GM12878 (cell line): ENCODE measurements at regions not wholly inside any gene's neighbourhood (a gene's known extent, or its start where the extent isn't known, plus 50 kb on each side); places are given as distances from the start of the nearest gene placed in this dataset.
"Not testable (repeated sequence)": the region's sequence is repeated elsewhere in the genome, so short reads cannot be mapped to it uniquely, and the experiment has no call there.

Experiments used
- ATAC-seq: fragments of 200-7000 bp; cut with Tn5 transposase; 3 replicates; pipeline ENCODE4 v1.9.1; 2020; ENCODE audit warnings: mild to moderate bottlenecking, moderate library complexity
- BruUV-seq: library from RNA; stranded (reverse); fragments of 400-500 nt; replicated peaks from 2 replicates; lab custom pipeline; 2021; lab: Mats Ljungman, UMichigan
- CTCF ChIA-PET: fragments of 300-600 bp; sonication (Branson Sonifier 250); formaldehyde crosslinking; extraction: SDS; loops from one replicate; lab custom pipeline; 2021; ENCODE audit warnings: inconsistent platforms; lab: Yijun Ruan, JAX
- POLR2A ChIA-PET: fragments of 350-600 bp; formaldehyde crosslinking; extraction: SDS; loops from one replicate; lab custom pipeline; 2021; ENCODE audit warnings: inconsistent platforms; lab: Charles Lee
- RAD21 ChIA-PET: fragments of 300-600 bp; sonication (Branson Sonifier 250); formaldehyde crosslinking; loops from one replicate; lab custom pipeline; 2023; ENCODE audit warnings: antibody characterized with exemption; ENCODE audit not compliant: unreplicated experiment; lab: Charles Lee
- SMC1A ChIA-PET: fragments of 300-600 bp; sonication (Branson Sonifier 250); formaldehyde crosslinking; loops from one replicate; lab custom pipeline; 2023; ENCODE audit not compliant: unreplicated experiment, uncharacterized antibody; lab: Charles Lee
- DNase-seq: peaks from one replicate; pipeline ENCODE4 v3.0.0-alpha.2; 2011; ENCODE audit warnings: low read depth, low spot score
- FAIRE-seq: peaks from 3 replicates; lab custom pipeline; 2011; peaks lifted over from hg19 to GRCh38; lab: Jason Lieb, UNC
- H2AFZ ChIP-seq: 2 replicates; pipeline ENCODE4 v1.6.0; 2011; ENCODE audit warnings: low read depth, low read length, control low read depth; ENCODE audit not compliant: control insufficient read depth
- H3K27ac ChIP-seq: 2 replicates; pipeline ENCODE4 v1.5.1; 2011; ENCODE audit warnings: control low read depth; ENCODE audit not compliant: control insufficient read depth, insufficient read depth
- H3K27me3 ChIP-seq, 2 experiments: replicated peaks in 1 of 2; 2 replicates each; pipeline versions ENCODE4 v1.6.0 to v1.6.1; 2011; ENCODE audit warnings: low read length in 1 of 2; ENCODE audit not compliant: control insufficient read depth in 2 of 2, insufficient read depth in 2 of 2
- H3K36me3 ChIP-seq, 2 experiments: 2 replicates each; pipeline ENCODE4 v1.5.1; 2011; ENCODE audit warnings: low read length in 1 of 2; ENCODE audit not compliant: control insufficient read depth in 2 of 2, insufficient read depth in 2 of 2
- H3K4me1 ChIP-seq: 2 replicates; pipeline ENCODE4 v1.6.1; 2011; ENCODE audit warnings: mild to moderate bottlenecking, low read length, moderate library complexity, mixed read lengths; ENCODE audit not compliant: control insufficient read depth, insufficient read depth
- H3K4me2 ChIP-seq: 2 replicates; pipeline ENCODE4 v1.6.0; 2011; ENCODE audit warnings: control low read depth; ENCODE audit not compliant: control insufficient read depth, insufficient read depth
- H3K4me3 ChIP-seq: fragments of 200-600 bp; sonication (generic); 2 replicates; pipeline ENCODE4 v1.5.1; 2016
- H3K79me2 ChIP-seq: 2 replicates; pipeline ENCODE4 v1.6.0; 2011; ENCODE audit warnings: low read length; ENCODE audit not compliant: control insufficient read depth, insufficient read depth
- H3K9ac ChIP-seq: 2 replicates; pipeline ENCODE4 v1.8.0; 2011; ENCODE audit warnings: low read length, control low read depth, mixed read lengths; ENCODE audit not compliant: control insufficient read depth, insufficient read depth
- H3K9me3 ChIP-seq: replicated peaks from 3 replicates; pipeline ENCODE4 v1.5.1; 2011; ENCODE audit warnings: mild to moderate bottlenecking, low read length; ENCODE audit not compliant: control insufficient read depth, insufficient read depth
- H4K20me1 ChIP-seq: 2 replicates; pipeline ENCODE4 v1.6.0; 2011; ENCODE audit not compliant: control insufficient read depth, insufficient read depth
- ATF7 ChIP-seq: fragments of 450-650 bp; IDR thresholded peaks from 2 replicates; pipeline ENCODE4 v1.6.1; 2016; ENCODE audit warnings: low read depth, mild to moderate bottlenecking
- CBX3 ChIP-seq: fragments of 200-600 bp; sonication (generic); IDR thresholded peaks from 2 replicates; pipeline ENCODE4 v1.6.1; 2016; ENCODE audit warnings: low read depth, borderline replicate concordance
- CHD1 ChIP-seq: IDR thresholded peaks from 2 replicates; pipeline ENCODE4 v1.6.1; 2012; ENCODE audit warnings: low read depth, low read length, improper control_type of control experiment
- CHD2 ChIP-seq: IDR thresholded peaks from 2 replicates; pipeline ENCODE4 v1.6.1; 2011; ENCODE audit warnings: low read depth, low read length, improper control_type of control experiment, borderline replicate concordance
- CHD4 ChIP-seq: fragments of 200-600 bp; sonication (generic); IDR thresholded peaks from 2 replicates; pipeline ENCODE4 v1.6.1; 2016; ENCODE audit warnings: mild to moderate bottlenecking
- GABPA ChIP-seq: IDR thresholded peaks from 2 replicates; pipeline ENCODE4 v1.6.1; 2014; ENCODE audit warnings: antibody characterized with exemption, low read depth, mild to moderate bottlenecking, inconsistent platforms
- MTA3 ChIP-seq: IDR thresholded peaks from 2 replicates; pipeline ENCODE4 v1.6.1; 2012; ENCODE audit warnings: low read length, inconsistent platforms, borderline replicate concordance
- MXI1 ChIP-seq: fragments of 150-350 bp; IDR thresholded peaks from 2 replicates; pipeline ENCODE4 v1.6.1; 2011; ENCODE audit warnings: low read depth, mild to moderate bottlenecking, inconsistent platforms, low read length, improper control_type of control experiment
- POLR2AphosphoS5 ChIP-seq: IDR thresholded peaks from 2 replicates; pipeline ENCODE4 v1.6.1; 2011; ENCODE audit warnings: mild to moderate bottlenecking, low read length, inconsistent platforms
- POU2F2 ChIP-seq: IDR thresholded peaks from 3 replicates; pipeline ENCODE4 v1.6.1; 2011; ENCODE audit warnings: low read depth, mild to moderate bottlenecking, low read length, borderline replicate concordance
- TBL1XR1 ChIP-seq: IDR thresholded peaks from 2 replicates; pipeline ENCODE4 v1.6.1; 2012; ENCODE audit warnings: low read depth, low read length, improper control_type of control experiment
- ZBED1 ChIP-seq: IDR thresholded peaks from 2 replicates; pipeline ENCODE4 v1.6.1; 2016; ENCODE audit warnings: borderline replicate concordance
- WGBS: methylation state at CpG from one replicate; pipeline ENCODE4 v1.1.6; 2016; ENCODE audit warnings: low lambda C conversion rate; ENCODE audit not compliant: insufficient replicate concordance, insufficient coverage; ENCODE audit errors: missing lambda C conversion rate; 5-methylcytosine and 5-hydroxymethylcytosine counted together
- in situ Hi-C: fragments of 300-500 bp; cut with MboI; formaldehyde crosslinking; loops from 9 replicates; pipeline ENCODE4 v1.14.3; 2018; ENCODE audit warnings: mixed read lengths
- intact Hi-C: fragments of 100-400 bp; cut with micrococcal nuclease; formaldehyde crosslinking; loops from one replicate; pipeline ENCODE4 v1.14.2; 2022; ENCODE audit not compliant: unreplicated experiment
- TF ChIP-seq, protein P1 (sequence below): IDR thresholded peaks from 2 replicates; pipeline ENCODE4 v1.6.1; 2011; ENCODE audit warnings: borderline replicate concordance, low read depth, mild to moderate bottlenecking, moderate library complexity, low read length; ENCODE audit not compliant: insufficient read depth, poor library complexity, severe bottlenecking

DNA sequence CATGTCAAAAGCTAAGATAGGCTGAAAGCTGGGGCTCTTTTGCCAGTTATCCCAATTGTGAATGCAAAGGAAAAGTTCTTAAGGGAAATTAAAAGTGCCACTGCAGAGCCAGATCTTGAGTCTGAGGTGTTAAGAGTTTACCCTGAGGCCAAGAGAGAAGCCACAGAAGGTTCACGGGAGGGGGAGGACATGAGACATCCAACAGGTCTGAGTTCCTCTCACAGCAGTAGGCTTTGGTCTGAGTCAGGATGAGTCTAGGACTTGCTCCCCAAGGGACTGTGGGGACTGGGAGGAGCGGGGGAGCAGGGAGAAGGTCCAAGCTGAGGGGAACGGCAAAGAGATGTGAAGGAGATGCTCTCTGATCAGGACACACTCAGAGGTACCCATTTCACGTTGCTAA lies 411.2 kb upstream of the CAMK1G start:
- TF ChIP-seq ZBED1 (no peak), MTA3 (no peak), MXI1 (no peak), CHD1 (no peak), ATF7 (no peak), CHD4 (no peak), CHD2 (no peak), POLR2AphosphoS5 (no peak), CBX3 (no peak), POU2F2 (no peak), TBL1XR1 (no peak), GABPA (no peak)
- TF ChIP-seq, protein P1, sequence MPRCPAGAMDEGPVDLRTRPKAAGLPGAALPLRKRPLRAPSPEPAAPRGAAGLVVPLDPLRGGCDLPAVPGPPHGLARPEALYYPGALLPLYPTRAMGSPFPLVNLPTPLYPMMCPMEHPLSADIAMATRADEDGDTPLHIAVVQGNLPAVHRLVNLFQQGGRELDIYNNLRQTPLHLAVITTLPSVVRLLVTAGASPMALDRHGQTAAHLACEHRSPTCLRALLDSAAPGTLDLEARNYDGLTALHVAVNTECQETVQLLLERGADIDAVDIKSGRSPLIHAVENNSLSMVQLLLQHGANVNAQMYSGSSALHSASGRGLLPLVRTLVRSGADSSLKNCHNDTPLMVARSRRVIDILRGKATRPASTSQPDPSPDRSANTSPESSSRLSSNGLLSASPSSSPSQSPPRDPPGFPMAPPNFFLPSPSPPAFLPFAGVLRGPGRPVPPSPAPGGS = no peak
- RAD21 ChIA-PET = no interaction called here

DNA sequence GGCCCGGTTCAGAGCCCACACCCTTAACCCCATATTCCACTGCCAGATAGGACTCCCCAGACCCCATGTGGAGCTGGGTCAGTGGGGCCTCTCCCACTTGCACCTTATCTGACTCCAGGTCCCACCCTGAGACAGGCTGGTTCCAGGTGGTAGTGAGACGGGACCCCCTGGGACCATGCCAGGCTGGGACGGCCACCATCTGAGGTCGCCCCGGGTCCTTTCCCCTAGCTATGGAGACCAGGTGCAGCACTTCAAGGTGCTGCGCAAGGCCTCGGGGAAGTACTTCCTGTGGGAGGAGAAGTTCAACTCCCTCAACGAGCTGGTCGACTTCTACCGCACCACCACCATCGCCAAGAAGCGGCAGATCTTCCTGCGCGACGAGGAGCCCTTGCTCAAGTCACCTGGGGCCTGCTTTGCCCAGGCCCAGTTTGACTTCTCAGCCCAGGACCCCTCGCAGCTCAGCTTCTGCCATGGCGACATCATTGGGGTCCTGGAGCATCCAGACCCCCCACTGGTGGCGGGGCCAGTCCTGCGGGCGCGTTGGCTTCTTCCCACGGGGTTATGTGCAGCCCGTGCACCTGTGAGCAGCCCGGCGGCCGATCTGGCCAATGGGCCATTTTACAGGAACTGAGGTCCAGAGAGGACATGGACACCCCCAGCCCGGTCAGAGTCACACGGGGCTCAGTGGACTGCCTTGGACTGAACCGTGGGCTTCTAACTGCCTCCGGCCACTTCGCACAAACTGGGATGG lies 410.5 kb upstream of the CAMK1G start:
- ATAC-seq, intact Hi-C loops, H3K27me3 ChIP-seq, H3K79me2 ChIP-seq, RAD21 ChIA-PET, POLR2A ChIA-PET, H3K9ac ChIP-seq, H3K4me3 ChIP-seq, H3K9me3 ChIP-seq, H3K36me3 ChIP-seq, H3K4me1 ChIP-seq, H3K27ac ChIP-seq, DNase-seq, H2AFZ ChIP-seq, H4K20me1 ChIP-seq, BruUV-seq, SMC1A ChIA-PET, H3K4me2 ChIP-seq, CTCF ChIA-PET, FAIRE-seq, in situ Hi-C loops: not testable (repeated sequence)
- WGBS = 74% methylated on average over 31 of the region's 31 CpGs

More for the DNA sequence above, 411.2 kb upstream of the CAMK1G start:
- in situ Hi-C loops (no loop called here), intact Hi-C loops (no loop called here)
- no peaks in the 10 kb centered on the region for H3K4me1 ChIP-seq
- no peak overlapping the region for H3K4me2 ChIP-seq
- FAIRE-seq = no peak
- BruUV-seq = no TSS peak
- SMC1A ChIA-PET = no interaction called here
- DNase-seq = no peak
- no peak overlapping the region for H3K9ac ChIP-seq
- ATAC-seq = no peak
- no peaks in the 10 kb centered on the region for H3K27me3 ChIP-seq
- H2AFZ ChIP-seq = no peak overlapping the region
- no peak overlapping the region for H3K4me3 ChIP-seq
- H3K9me3 ChIP-seq = peaks cover 1% of the 10 kb centered on the region; the same call in 2 of the 3 replicates
- no peak overlapping the region for H3K27ac ChIP-seq
- CTCF ChIA-PET = no interaction called here
- H4K20me1 ChIP-seq = no peaks in the 10 kb centered on the region
- POLR2A ChIA-PET = no interaction called here
- H3K79me2 ChIP-seq = no peaks in the 10 kb centered on the region
- no peaks in the 10 kb centered on the region for H3K36me3 ChIP-seq
- 41% methylated on average over 4 of the region's 4 CpGs for WGBS
